ENCODE measurements at regions not wholly inside any gene's neighbourhood (a gene's known extent, or its start where the extent isn't known, plus 50 kb on each side); places are given as distances from the start of the nearest gene placed in this dataset.

- no peak overlapping the region for H3K4me3 ChIP-seq (ENCODE audit: low read depth, low read length)
- no peak for DNase-seq (ENCODE audit: low read depth)
- TF ChIP-seq CTCF (IDR thresholded peaks at IDR 0.05; ENCODE audit: low read depth, low read length) = no peak
- TF ChIP-seq POLR2A (IDR thresholded peaks at IDR 0.05; ENCODE audit: extremely low read depth, insufficient read length) = no peak
- no peak for TF ChIP-seq MYC (IDR thresholded peaks at IDR 0.05; ENCODE audit: low read depth, low read length)
- no peak for TF ChIP-seq MAX (IDR thresholded peaks at IDR 0.05; ENCODE audit: low read depth, low read length)
These were observed 203.2 kb downstream of the SEMA6A start for GRCh38 chr5:116371431-116371830.

GRCh38 chr5:116370886-116371285 is 203.7 kb downstream of the SEMA6A start:
- no peak for DNase-seq (ENCODE audit: low read depth)
- H3K4me3 ChIP-seq (ENCODE audit: low read depth, low read length) = no peak overlapping the region
- TF ChIP-seq MYC (IDR thresholded peaks at IDR 0.05; ENCODE audit: low read depth, low read length) = no peak

- no peak overlapping the region for H3K4me3 ChIP-seq (ENCODE audit: low read depth, low read length)
- DNase-seq (ENCODE audit: low read depth) = no peak
- TF ChIP-seq CTCF (IDR thresholded peaks at IDR 0.05; ENCODE audit: low read depth, low read length) = no peak
- TF ChIP-seq POLR2A (IDR thresholded peaks at IDR 0.05; ENCODE audit: extremely low read depth, insufficient read length) = no peak
- no peak for TF ChIP-seq MAX (IDR thresholded peaks at IDR 0.05; ENCODE audit: low read depth, low read length)
- TF ChIP-seq MYC (IDR thresholded peaks at IDR 0.05; ENCODE audit: low read depth, low read length) = no peak
These were observed 204.5 kb downstream of the SEMA6A start for GRCh38 chr5:116370149-116370548.

- DNase-seq (ENCODE audit: low read depth) = no peak
- no peak overlapping the region for H3K4me3 ChIP-seq (ENCODE audit: low read depth, low read length)
- no peak for TF ChIP-seq CTCF (IDR thresholded peaks at IDR 0.05; ENCODE audit: low read depth, low read length)
- no peak for TF ChIP-seq MYC (IDR thresholded peaks at IDR 0.05; ENCODE audit: low read depth, low read length)
- TF ChIP-seq MAX (IDR thresholded peaks at IDR 0.05; ENCODE audit: low read depth, low read length) = no peak
- TF ChIP-seq POLR2A (IDR thresholded peaks at IDR 0.05; ENCODE audit: extremely low read depth, insufficient read length) = no peak
These were observed 209.6 kb downstream of the SEMA6A start for GRCh38 chr5:116365006-116365496.

- DNase-seq (ENCODE audit: low read depth) = no peak
- TF ChIP-seq POLR2A (IDR thresholded peaks at IDR 0.05; ENCODE audit: extremely low read depth, insufficient read length) = no peak
- no peak for TF ChIP-seq MYC (IDR thresholded peaks at IDR 0.05; ENCODE audit: low read depth, low read length)
- no peak overlapping the region for H3K4me3 ChIP-seq (ENCODE audit: low read depth, low read length)
These were observed 210.8 kb downstream of the SEMA6A start for GRCh38 chr5:116363780-116364179.

- no peak overlapping the region for H3K4me3 ChIP-seq (ENCODE audit: low read depth, low read length)
- no peak for TF ChIP-seq MAX (IDR thresholded peaks at IDR 0.05; ENCODE audit: low read depth, low read length)
- no peak for TF ChIP-seq POLR2A (IDR thresholded peaks at IDR 0.05; ENCODE audit: extremely low read depth, insufficient read length)
- no peak for TF ChIP-seq MYC (IDR thresholded peaks at IDR 0.05; ENCODE audit: low read depth, low read length)
- no peak for TF ChIP-seq CTCF (IDR thresholded peaks at IDR 0.05; ENCODE audit: low read depth, low read length)
- no peak for DNase-seq (ENCODE audit: low read depth)
These were observed 212.5 kb downstream of the SEMA6A start for GRCh38 chr5:116361979-116362577.

Data from NB4 (cell line).